SK-N-SH treated with all-trans-retinoic acid at 6 μM for 48 hours (cell line): ENCODE measurements at regions not wholly inside any gene's neighbourhood (a gene's known extent, or its start where the extent isn't known, plus 50 kb on each side); places are given as distances from the start of the nearest gene placed in this dataset.

ENCODE experiments used
- ATAC-seq: fragments of 200-7000 bp; cut with Tn5 transposase; 3 replicates; pipeline ENCODE4 v1.9.1; 2020; ENCODE audit warnings: mild to moderate bottlenecking, moderate library complexity
- ARNTL ChIP-seq: fragments of 450-650 bp; formaldehyde crosslinking; IDR thresholded peaks from 2 replicates; pipeline ENCODE4 v1.5.0; 2020; ENCODE audit warnings: low read depth, mild to moderate bottlenecking, moderate library complexity, borderline replicate concordance
- BACH2 ChIP-seq: fragments of 250-450 bp; sonication (Bioruptor Pico); IDR thresholded peaks from 2 replicates; pipeline ENCODE4 v1.9.0; 2021; ENCODE audit warnings: mild to moderate bottlenecking, borderline replicate concordance
- CREB5 ChIP-seq: fragments of 250-450 bp; sonication (Bioruptor Pico); IDR thresholded peaks from 2 replicates; pipeline ENCODE4 v1.5.1; 2020; ENCODE audit warnings: low read depth, mild to moderate bottlenecking, moderate library complexity
- CSDC2 ChIP-seq: fragments of 250-450 bp; sonication (Bioruptor Pico); IDR thresholded peaks from 2 replicates; pipeline ENCODE4 v1.5.0; 2020; ENCODE audit warnings: mild to moderate bottlenecking, moderate library complexity
- CSRNP3 ChIP-seq: fragments of 250-450 bp; sonication (Bioruptor Pico); IDR thresholded peaks from 2 replicates; pipeline ENCODE4 v1.5.1; 2021; ENCODE audit warnings: mild to moderate bottlenecking, moderate library complexity
- GLIS3 ChIP-seq: fragments of 250-450 bp; sonication (Bioruptor Pico); IDR thresholded peaks from 2 replicates; pipeline ENCODE4 v1.5.0; 2020; ENCODE audit warnings: mild to moderate bottlenecking, moderate library complexity
- ISL1 ChIP-seq: fragments of 250-450 bp; sonication (Bioruptor Pico); IDR thresholded peaks from 2 replicates; pipeline ENCODE4 v2.1.2; 2022; ENCODE audit warnings: mild to moderate bottlenecking, moderate library complexity
- PATZ1 ChIP-seq: fragments of 250-450 bp; sonication (Bioruptor Pico); IDR thresholded peaks from 2 replicates; pipeline ENCODE4 v1.8.0; 2020; ENCODE audit warnings: mild to moderate bottlenecking, moderate library complexity, borderline replicate concordance
- POU6F1 ChIP-seq: fragments of 250-450 bp; sonication (Bioruptor Pico); IDR thresholded peaks from 2 replicates; pipeline ENCODE4 v1.8.0; 2021; ENCODE audit warnings: low read depth, mild to moderate bottlenecking, moderate library complexity, borderline replicate concordance
- PPARA ChIP-seq: fragments of 250-450 bp; sonication (Bioruptor Pico); IDR thresholded peaks from 2 replicates; pipeline ENCODE4 v1.5.0; 2020; ENCODE audit warnings: mild to moderate bottlenecking, borderline replicate concordance
- RARB ChIP-seq: fragments of 250-450 bp; sonication (Bioruptor Pico); IDR thresholded peaks from 2 replicates; pipeline ENCODE4 v1.8.0; 2021; ENCODE audit warnings: mild to moderate bottlenecking, moderate library complexity
- SNAI2 ChIP-seq: fragments of 250-450 bp; sonication (Bioruptor Pico); IDR thresholded peaks from 2 replicates; pipeline ENCODE4 v1.5.0; 2020; ENCODE audit warnings: mild to moderate bottlenecking, moderate library complexity
- TCF4 ChIP-seq: fragments of 250-450 bp; sonication (Bioruptor Pico); IDR thresholded peaks from 2 replicates; pipeline ENCODE4 v1.8.0; 2021; ENCODE audit warnings: mild to moderate bottlenecking, moderate library complexity, borderline replicate concordance
- TOX ChIP-seq: fragments of 250-450 bp; sonication (Bioruptor Pico); IDR thresholded peaks from 2 replicates; pipeline ENCODE4 v1.8.0; 2021; ENCODE audit warnings: mild to moderate bottlenecking, moderate library complexity, borderline replicate concordance
- TSHZ2 ChIP-seq: fragments of 250-450 bp; sonication (Bioruptor Pico); IDR thresholded peaks from 2 replicates; pipeline ENCODE4 v1.5.0; 2020; ENCODE audit warnings: mild to moderate bottlenecking, moderate library complexity
- ZC3H10 ChIP-seq: fragments of 250-450 bp; sonication (Bioruptor Pico); IDR thresholded peaks from 2 replicates; pipeline ENCODE4 v1.5.1; 2021; ENCODE audit warnings: mild to moderate bottlenecking, moderate library complexity
- ZFP3 ChIP-seq: fragments of 250-450 bp; sonication (Bioruptor Pico); IDR thresholded peaks from 2 replicates; pipeline ENCODE4 v1.5.0; 2020; ENCODE audit warnings: mild to moderate bottlenecking, moderate library complexity
- ZFP30 ChIP-seq: fragments of 450-650 bp; formaldehyde crosslinking; IDR thresholded peaks from 2 replicates; pipeline ENCODE4 v1.5.0; 2022; ENCODE audit warnings: mild to moderate bottlenecking, moderate library complexity
- ZNF565 ChIP-seq: fragments of 450-650 bp; formaldehyde crosslinking; conservative IDR thresholded peaks from 2 replicates; pipeline ENCODE4 v1.5.0; 2020; ENCODE audit warnings: low read depth, mild to moderate bottlenecking, moderate library complexity
- ZNF70 ChIP-seq: fragments of 450-650 bp; formaldehyde crosslinking; IDR thresholded peaks from 2 replicates; pipeline ENCODE4 v1.5.0; 2020; ENCODE audit warnings: mild to moderate bottlenecking, moderate library complexity
- ZNF8 ChIP-seq: fragments of 450-650 bp; formaldehyde crosslinking; IDR thresholded peaks from 2 replicates; pipeline ENCODE4 v1.5.0; 2020; ENCODE audit warnings: mild to moderate bottlenecking, moderate library complexity

- TF ChIP-seq TSHZ2 (CRISPR knock-in tag) = no peak
- TF ChIP-seq CSDC2 (CRISPR knock-in tag) = no peak
- no peak for TF ChIP-seq ZNF565 (CRISPR knock-in tag)
- TF ChIP-seq, all 23 proteins: peak for 0
These were observed 164.5 kb upstream of the CACNA1E start (continued) for GRCh38 chr1:181318858-181319235.

- no peak for ATAC-seq
- TF ChIP-seq CSDC2 (CRISPR knock-in tag) = no peak
- TF ChIP-seq PATZ1 (CRISPR knock-in tag) = no peak
- no peak for TF ChIP-seq ZNF565 (CRISPR knock-in tag)
- no peak for TF ChIP-seq ZNF8 (CRISPR knock-in tag)
- no peak for TF ChIP-seq ISL1 (CRISPR knock-in tag)
- TF ChIP-seq ZC3H10 (CRISPR knock-in tag) = no peak
- no peak for TF ChIP-seq TSHZ2 (CRISPR knock-in tag)
- no peak for TF ChIP-seq ZFP3 (CRISPR knock-in tag)
- no peak for TF ChIP-seq CSRNP3 (CRISPR knock-in tag)
- TF ChIP-seq SNAI2 (CRISPR knock-in tag) = no peak
- no peak for TF ChIP-seq BACH2
- no peak for TF ChIP-seq ZNF70
- no peak for TF ChIP-seq RARB (CRISPR knock-in tag)
- no peak for TF ChIP-seq PPARA
- TF ChIP-seq POU6F1 = no peak
- no peak for TF ChIP-seq GLIS3 (CRISPR knock-in tag)
These were observed 163.4 kb upstream of the CACNA1E start for GRCh38 chr1:181319907-181320306.

GRCh38 chr1:181324797-181325616 is 158.3 kb upstream of the CACNA1E start:
- ATAC-seq = no peak
- TF ChIP-seq ZNF70 = no peak
- no peak for TF ChIP-seq TOX (CRISPR knock-in tag)
- TF ChIP-seq ISL1 (CRISPR knock-in tag) = no peak
- no peak for TF ChIP-seq RARB (CRISPR knock-in tag)
- no peak for TF ChIP-seq PATZ1 (CRISPR knock-in tag)
- no peak for TF ChIP-seq CSRNP3 (CRISPR knock-in tag)
- no peak for TF ChIP-seq PPARA
- no peak for TF ChIP-seq ZFP30 (CRISPR knock-in tag)
- TF ChIP-seq CREB5 (CRISPR knock-in tag) = no peak
- TF ChIP-seq ZNF565 (CRISPR knock-in tag) = no peak
- TF ChIP-seq ARNTL (CRISPR knock-in tag) = no peak
- no peak for TF ChIP-seq TCF4
- no peak for TF ChIP-seq SNAI2 (CRISPR knock-in tag)
- TF ChIP-seq GLIS3 (CRISPR knock-in tag) = no peak
